Stimulated activated CD4-positive, alpha-beta T cell treated with anti-CD3 and anti-CD28 coated beads, TNF-alpha, amount 100 ng/mL, for 48 hours (primary cell): ENCODE measurements at regions not wholly inside any gene's neighbourhood (a gene's known extent, or its start where the extent isn't known, plus 50 kb on each side); places are given as distances from the start of the nearest gene placed in this dataset.
"Not testable (repeated sequence)": the region's sequence is repeated elsewhere in the genome, so short reads cannot be mapped to it uniquely, and the experiment has no call there.

Source experiments
- DNase-seq, 3 donors: peaks; one replicate each; pipeline ENCODE4 v3.0.0-alpha.2; 2020; ENCODE audit warnings: low read depth in 3 of 3

GRCh38 chr10:26355241-26355640 is 82.9 kb upstream of the APBB1IP start:
- no peak for DNase-seq

- DNase-seq: peak in 1 of 3 donors; percentile 2
Observed at GRCh38 chr10:26357203-26357602, 80.9 kb upstream of the APBB1IP start.

- no peak for DNase-seq
Observed at GRCh38 chr10:26358071-26358470, 80.1 kb upstream of the APBB1IP start.

- no peak for DNase-seq
Observed at GRCh38 chr10:26359670-26360069, 78.5 kb upstream of the APBB1IP start.

GRCh38 chr10:26361351-26361750 is 76.8 kb upstream of the APBB1IP start:
- no peak for DNase-seq

GRCh38 chr10:26361971-26362370 is 76.2 kb upstream of the APBB1IP start:
- no peak for DNase-seq

- no peak for DNase-seq
Observed at GRCh38 chr10:26365681-26366358, 72.3 kb upstream of the APBB1IP start.

GRCh38 chr10:26367035-26367434 is 71.1 kb upstream of the APBB1IP start:
- DNase-seq: not testable (repeated sequence)

- peak in 1 of 3 donors; percentile 19 for DNase-seq
Observed at GRCh38 chr10:26367771-26368170, 70.4 kb upstream of the APBB1IP start.

GRCh38 chr10:26368463-26368862 is 69.7 kb upstream of the APBB1IP start:
- no peak for DNase-seq

- no peak for DNase-seq
Observed at GRCh38 chr10:26372513-26373354, 65.4 kb upstream of the APBB1IP start.

- no peak for DNase-seq
Observed at GRCh38 chr10:26374426-26374825, 63.7 kb upstream of the APBB1IP start.

GRCh38 chr10:26377224-26377810 is 60.8 kb upstream of the APBB1IP start:
- DNase-seq: not testable (repeated sequence)

- no peak for DNase-seq
Observed at GRCh38 chr10:26378861-26379294, 59.3 kb upstream of the APBB1IP start.

- DNase-seq: no peak
Observed at GRCh38 chr10:26380815-26381214, 57.3 kb upstream of the APBB1IP start.

- DNase-seq: no peak
Observed at GRCh38 chr10:26381986-26382385, 56.2 kb upstream of the APBB1IP start.

- no peak for DNase-seq
Observed at GRCh38 chr10:26384600-26384999, 53.5 kb upstream of the APBB1IP start.

- no peak for DNase-seq
Observed at GRCh38 chr10:26385443-26385842, 52.7 kb upstream of the APBB1IP start.

GRCh38 chr10:26386781-26387180 is 51.4 kb upstream of the APBB1IP start:
- no peak for DNase-seq
